Nephron (organoid): ENCODE measurements at regions not wholly inside any gene's neighbourhood (a gene's known extent, or its start where the extent isn't known, plus 50 kb on each side); places are given as distances from the start of the nearest gene placed in this dataset.

ENCODE experiments used
- H3K27ac Mint-ChIP-seq, 3 experiments: 2 replicates each; pipeline ENCODE4 v1.8.0; 2020; ENCODE audit warnings: mixed read lengths in 3 of 3, mild to moderate bottlenecking in 2 of 3, moderate library complexity in 1 of 3
- H3K27me3 Mint-ChIP-seq: 2 replicates; pipeline ENCODE4 v1.8.0; 2021; ENCODE audit warnings: low read depth, mild to moderate bottlenecking, moderate library complexity, mixed read lengths
- H3K36me3 Mint-ChIP-seq: 2 replicates; pipeline ENCODE4 v1.8.0; 2020; ENCODE audit warnings: low read depth, mixed read lengths
- H3K4me1 Mint-ChIP-seq: 2 replicates; pipeline ENCODE4 v1.8.0; 2020; ENCODE audit warnings: mixed read lengths
- H3K4me3 Mint-ChIP-seq, 3 experiments: 2 replicates each; pipeline ENCODE4 v1.8.0; 2020; ENCODE audit warnings: mild to moderate bottlenecking in 3 of 3, mixed read lengths in 3 of 3, moderate library complexity in 2 of 3
- H3K9me3 Mint-ChIP-seq: 2 replicates; pipeline ENCODE4 v1.8.0; 2020; ENCODE audit warnings: mixed read lengths
- TF ChIP-seq, protein P1 (sequence below), 3 experiments: fragments of 200-600 bp; sonication (generic); IDR thresholded peaks; one replicate each; pipeline ENCODE4 v1.5.0; 2021; ENCODE audit warnings: antibody characterized with exemption in 3 of 3; ENCODE audit not compliant: unreplicated experiment in 3 of 3

DNA sequence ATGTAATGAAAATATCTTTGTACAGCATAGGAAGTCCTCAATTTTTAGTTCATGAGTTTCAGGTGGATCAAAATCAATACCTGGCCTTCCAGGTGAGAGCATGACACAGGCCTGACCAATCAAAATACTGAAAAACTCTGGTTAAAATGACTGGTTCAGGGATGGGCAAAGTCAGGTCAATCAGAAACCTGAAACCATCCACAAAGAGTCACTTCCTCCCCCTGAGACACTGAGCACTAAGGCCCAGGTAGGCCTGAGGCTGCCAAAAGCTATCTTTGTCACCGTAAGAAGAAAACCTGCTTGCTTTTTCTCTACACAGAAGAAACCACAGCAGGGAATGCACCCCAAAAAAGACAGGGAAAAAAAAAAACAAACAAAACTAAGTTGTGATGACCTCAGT is 444.8 kb downstream of the TLR4 start:
- Mint-ChIP-seq H3K27me3 (no peaks in the 10 kb centered on the region), H3K9me3 (no peaks in the 10 kb centered on the region), H3K4me1 (no peaks in the 10 kb centered on the region), H3K27ac (no peak overlapping the region), H3K4me3 (no peak overlapping the region), H3K36me3 (no peaks in the 10 kb centered on the region)
- TF ChIP-seq, protein P1, sequence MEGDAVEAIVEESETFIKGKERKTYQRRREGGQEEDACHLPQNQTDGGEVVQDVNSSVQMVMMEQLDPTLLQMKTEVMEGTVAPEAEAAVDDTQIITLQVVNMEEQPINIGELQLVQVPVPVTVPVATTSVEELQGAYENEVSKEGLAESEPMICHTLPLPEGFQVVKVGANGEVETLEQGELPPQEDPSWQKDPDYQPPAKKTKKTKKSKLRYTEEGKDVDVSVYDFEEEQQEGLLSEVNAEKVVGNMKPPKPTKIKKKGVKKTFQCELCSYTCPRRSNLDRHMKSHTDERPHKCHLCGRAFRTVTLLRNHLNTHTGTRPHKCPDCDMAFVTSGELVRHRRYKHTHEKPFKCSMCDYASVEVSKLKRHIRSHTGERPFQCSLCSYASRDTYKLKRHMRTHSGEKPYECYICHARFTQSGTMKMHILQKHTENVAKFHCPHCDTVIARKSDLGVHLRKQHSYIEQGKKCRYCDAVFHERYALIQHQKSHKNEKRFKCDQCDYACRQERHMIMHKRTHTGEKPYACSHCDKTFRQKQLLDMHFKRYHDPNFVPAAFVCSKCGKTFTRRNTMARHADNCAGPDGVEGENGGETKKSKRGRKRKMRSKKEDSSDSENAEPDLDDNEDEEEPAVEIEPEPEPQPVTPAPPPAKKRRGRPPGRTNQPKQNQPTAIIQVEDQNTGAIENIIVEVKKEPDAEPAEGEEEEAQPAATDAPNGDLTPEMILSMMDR (IDR thresholded peaks at IDR 0.05; ENCODE audit: unreplicated experiment in 3 of 3) = no peak

DNA sequence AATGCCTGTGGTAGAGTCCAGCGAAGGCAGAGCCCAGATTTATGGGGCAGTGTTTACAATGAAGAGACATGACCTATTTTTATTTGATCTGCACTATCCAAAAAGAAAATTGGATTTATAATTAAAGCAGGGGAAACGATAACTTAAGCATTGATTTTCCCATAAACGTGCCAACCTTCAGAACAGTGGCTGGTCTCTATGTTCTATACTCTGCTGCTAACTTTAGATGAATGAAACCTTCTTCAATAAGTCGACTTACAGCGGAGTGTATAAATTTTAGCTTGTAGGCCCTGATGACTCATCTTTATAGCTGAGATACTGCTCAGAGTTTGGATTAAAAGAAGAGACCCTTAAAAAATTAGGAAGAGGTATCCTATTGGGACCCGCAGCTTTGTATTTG is 452.6 kb downstream of the TLR4 start:
- no peaks in the 10 kb centered on the region for H3K27me3 Mint-ChIP-seq
- TF ChIP-seq, protein P1 (IDR thresholded peaks at IDR 0.05; ENCODE audit: unreplicated experiment in 3 of 3) = no peak
- no peaks in the 10 kb centered on the region for H3K4me1 Mint-ChIP-seq
- no peaks in the 10 kb centered on the region for H3K36me3 Mint-ChIP-seq
- no peak overlapping the region for H3K27ac Mint-ChIP-seq
- H3K9me3 Mint-ChIP-seq = no peaks in the 10 kb centered on the region
- H3K4me3 Mint-ChIP-seq = no peak overlapping the region

DNA sequence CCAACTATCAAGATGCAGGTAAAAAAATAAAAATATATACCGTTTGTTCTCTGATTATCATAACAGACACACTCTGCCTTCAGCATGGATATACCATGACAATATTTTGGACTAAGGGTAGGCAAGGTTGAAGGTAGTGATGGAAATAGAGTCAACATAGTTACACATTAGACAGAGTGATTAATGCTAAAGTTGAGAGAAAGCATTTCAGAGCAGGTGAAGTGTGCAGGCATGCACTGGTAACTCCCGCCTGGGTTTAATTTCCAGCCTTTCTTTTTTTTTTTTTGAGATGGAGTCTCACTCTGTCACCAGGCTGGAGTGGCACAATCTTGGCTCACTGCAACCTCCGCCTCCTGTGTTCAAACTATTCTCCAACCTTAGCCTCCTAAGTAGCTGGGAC is 458.5 kb downstream of the TLR4 start:
- no peaks in the 10 kb centered on the region for H3K9me3 Mint-ChIP-seq

DNA sequence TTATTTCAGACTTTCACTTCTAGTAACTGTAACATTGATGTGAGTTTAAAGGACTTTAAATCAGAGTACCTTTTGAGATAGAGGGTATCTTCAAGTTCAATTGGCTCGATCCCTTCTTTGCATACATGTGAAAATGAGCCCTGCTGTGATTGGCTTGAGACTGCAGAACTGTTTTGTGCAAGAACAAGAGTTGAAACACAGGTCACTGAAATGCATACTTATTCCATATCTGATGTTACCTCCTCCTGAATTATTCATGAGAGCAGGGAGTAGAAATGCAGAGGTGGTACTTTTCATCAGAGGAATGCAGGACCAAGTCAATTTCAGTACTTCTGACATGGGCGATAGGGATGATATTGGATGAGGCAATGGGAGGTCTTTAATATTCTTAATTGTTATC is 459.5 kb downstream of the TLR4 start:
- H3K4me1 Mint-ChIP-seq = no peaks in the 10 kb centered on the region
- H3K27ac Mint-ChIP-seq = peak overlapping the region in 1 of 3 experiments; percentile 19
- no peaks in the 10 kb centered on the region for H3K9me3 Mint-ChIP-seq
- no peak overlapping the region for H3K4me3 Mint-ChIP-seq
- TF ChIP-seq, protein P1 (IDR thresholded peaks at IDR 0.05; ENCODE audit: unreplicated experiment in 3 of 3) = no peak
- H3K36me3 Mint-ChIP-seq = no peaks in the 10 kb centered on the region
- no peaks in the 10 kb centered on the region for H3K27me3 Mint-ChIP-seq

More for the DNA sequence above, 458.5 kb downstream of the TLR4 start:
- no peak overlapping the region for H3K4me3 Mint-ChIP-seq
- TF ChIP-seq, protein P1 (IDR thresholded peaks at IDR 0.05; ENCODE audit: unreplicated experiment in 3 of 3) = no peak
- H3K4me1 Mint-ChIP-seq = no peaks in the 10 kb centered on the region
- H3K27ac Mint-ChIP-seq = no peak overlapping the region
- H3K36me3 Mint-ChIP-seq = no peaks in the 10 kb centered on the region
- no peaks in the 10 kb centered on the region for H3K27me3 Mint-ChIP-seq

DNA sequence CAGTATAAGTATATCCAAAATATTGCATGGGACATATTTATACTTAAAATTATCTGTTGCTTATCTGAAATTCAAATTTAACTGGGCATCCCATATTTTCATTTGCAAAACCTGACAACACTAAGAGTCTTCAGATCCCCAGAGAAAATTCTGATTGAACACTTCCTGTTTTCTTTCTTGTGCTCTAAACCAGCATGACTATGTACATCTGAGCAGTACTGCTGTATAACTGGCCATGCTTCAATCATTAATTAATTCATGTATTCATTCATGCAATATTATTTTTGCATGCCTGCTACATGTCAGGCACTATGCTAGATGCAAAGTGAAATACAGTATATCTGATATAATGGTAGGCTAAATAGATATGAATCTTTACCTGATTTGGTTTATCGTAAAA is 461.2 kb downstream of the TLR4 start:
- no peak overlapping the region for H3K27ac Mint-ChIP-seq
- H3K4me1 Mint-ChIP-seq = no peaks in the 10 kb centered on the region
- H3K4me3 Mint-ChIP-seq = no peak overlapping the region
- H3K27me3 Mint-ChIP-seq = no peaks in the 10 kb centered on the region
- TF ChIP-seq, protein P1 (IDR thresholded peaks at IDR 0.05; ENCODE audit: unreplicated experiment in 3 of 3) = no peak
- H3K9me3 Mint-ChIP-seq = no peaks in the 10 kb centered on the region
- no peaks in the 10 kb centered on the region for H3K36me3 Mint-ChIP-seq

DNA sequence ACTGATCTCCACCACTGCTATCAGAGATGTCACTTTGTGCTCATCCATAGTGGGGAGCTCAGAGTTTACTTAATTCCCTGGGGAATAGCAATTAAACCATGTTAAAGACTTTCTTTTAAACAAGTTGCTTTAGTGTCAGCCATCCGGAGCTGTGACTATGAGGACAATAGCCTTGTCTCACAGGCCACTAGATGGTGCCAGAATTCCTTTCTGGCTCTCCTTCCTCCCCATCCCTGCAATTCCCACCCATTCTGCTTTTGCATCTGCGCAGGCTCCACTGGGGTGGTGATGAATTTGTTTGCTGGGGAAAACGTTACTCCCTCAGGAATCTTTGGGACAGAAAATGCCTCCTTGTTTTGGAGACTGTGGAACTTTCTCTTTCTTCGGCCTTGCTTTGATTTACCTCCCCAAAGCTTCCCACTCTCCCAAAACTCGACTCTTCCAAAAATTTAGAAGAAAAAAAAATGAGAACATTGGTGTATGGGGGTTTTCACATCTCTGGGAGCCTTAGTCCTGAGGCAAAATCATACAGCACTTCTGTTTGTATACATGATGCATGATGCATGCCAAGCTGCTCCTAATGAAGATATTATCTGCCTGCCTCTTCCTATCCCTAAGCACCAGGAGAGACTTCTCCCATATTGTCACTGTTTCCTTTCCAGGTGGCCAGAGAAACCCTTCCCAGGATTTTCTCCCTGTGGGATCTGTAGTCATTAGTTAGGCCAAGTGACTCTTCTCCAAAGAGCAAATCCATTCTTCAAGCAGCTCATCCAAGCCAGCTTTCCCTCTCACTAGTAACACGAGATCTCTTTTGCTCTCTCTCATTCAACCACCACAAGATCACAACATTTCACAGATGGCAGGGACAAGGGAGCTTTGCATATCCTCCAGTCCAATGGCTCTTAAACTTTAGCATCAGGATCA is 466.1 kb downstream of the TLR4 start:
- Mint-ChIP-seq H3K27me3 (no peaks in the 10 kb centered on the region), H3K4me1 (no peaks in the 10 kb centered on the region), H3K9me3 (no peaks in the 10 kb centered on the region), H3K27ac (no peak overlapping the region), H3K36me3 (no peaks in the 10 kb centered on the region), H3K4me3 (no peak overlapping the region)
- TF ChIP-seq, protein P1 (IDR thresholded peaks at IDR 0.05; ENCODE audit: unreplicated experiment in 3 of 3) = peak; percentile 72 to 84 (median 80)
